Fibroblast of lung (primary cell): ENCODE measurements at regions not wholly inside any gene's neighbourhood (a gene's known extent, or its start where the extent isn't known, plus 50 kb on each side); places are given as distances from the start of the nearest gene placed in this dataset.

Source experiments
- EZH2 ChIP-seq: IDR thresholded peaks from 2 replicates; pipeline ENCODE4 v1.5.1; 2012; ENCODE audit warnings: low read length, control low read depth, mild to moderate bottlenecking; ENCODE audit errors: missing control alignments
- TF ChIP-seq, protein P1 (sequence below), 2 donors: IDR thresholded peaks in 1 of 2; conservative IDR thresholded peaks in 1 of 2; 1 replicate in 1 of 2; 2 replicates in 1 of 2; pipeline ENCODE4 v1.5.1; 2011 to 2012; ENCODE audit warnings: low read length in 2 of 2, control low read depth in 1 of 2, inconsistent platforms in 1 of 2, low read depth in 1 of 2, mild to moderate bottlenecking in 1 of 2

GRCh38 chr1:222124602-222125001 lies 382.7 kb upstream of the DUSP10 start:
- TF ChIP-seq, protein P1, sequence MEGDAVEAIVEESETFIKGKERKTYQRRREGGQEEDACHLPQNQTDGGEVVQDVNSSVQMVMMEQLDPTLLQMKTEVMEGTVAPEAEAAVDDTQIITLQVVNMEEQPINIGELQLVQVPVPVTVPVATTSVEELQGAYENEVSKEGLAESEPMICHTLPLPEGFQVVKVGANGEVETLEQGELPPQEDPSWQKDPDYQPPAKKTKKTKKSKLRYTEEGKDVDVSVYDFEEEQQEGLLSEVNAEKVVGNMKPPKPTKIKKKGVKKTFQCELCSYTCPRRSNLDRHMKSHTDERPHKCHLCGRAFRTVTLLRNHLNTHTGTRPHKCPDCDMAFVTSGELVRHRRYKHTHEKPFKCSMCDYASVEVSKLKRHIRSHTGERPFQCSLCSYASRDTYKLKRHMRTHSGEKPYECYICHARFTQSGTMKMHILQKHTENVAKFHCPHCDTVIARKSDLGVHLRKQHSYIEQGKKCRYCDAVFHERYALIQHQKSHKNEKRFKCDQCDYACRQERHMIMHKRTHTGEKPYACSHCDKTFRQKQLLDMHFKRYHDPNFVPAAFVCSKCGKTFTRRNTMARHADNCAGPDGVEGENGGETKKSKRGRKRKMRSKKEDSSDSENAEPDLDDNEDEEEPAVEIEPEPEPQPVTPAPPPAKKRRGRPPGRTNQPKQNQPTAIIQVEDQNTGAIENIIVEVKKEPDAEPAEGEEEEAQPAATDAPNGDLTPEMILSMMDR (conservative IDR thresholded peaks at IDR 0.05 in 1 of 2, IDR thresholded peaks at IDR 0.05 in 1 of 2; ENCODE audit: low read depth in 1 of 2, low read length in 2 of 2): peak; percentile 11 to 28
- no peak for TF ChIP-seq EZH2
